Astrocyte (in vitro differentiated cells and primary cell): ENCODE measurements at regions not wholly inside any gene's neighbourhood (a gene's known extent, or its start where the extent isn't known, plus 50 kb on each side); places are given as distances from the start of the nearest gene placed in this dataset.

Experiments used
- DNase-seq: peaks from one replicate; pipeline ENCODE4 v3.0.0-alpha.2; 2010; ENCODE audit warnings: low read depth
- FAIRE-seq: peaks from 2 replicates; lab custom pipeline; 2011; peaks lifted over from hg19 to GRCh38; lab: Jason Lieb, UNC
- H2AFZ ChIP-seq: 2 replicates; pipeline ENCODE4 v1.6.0; 2012; ENCODE audit warnings: low read depth, low read length, inconsistent platforms
- H3K27ac ChIP-seq: 2 replicates; pipeline ENCODE4 v1.5.1; 2011; ENCODE audit warnings: low read depth, low read length, inconsistent platforms
- H3K27me3 ChIP-seq: 2 replicates; pipeline ENCODE4 v1.6.0; 2011; ENCODE audit warnings: low read length, inconsistent platforms; ENCODE audit not compliant: insufficient read depth
- H3K36me3 ChIP-seq: 2 replicates; pipeline ENCODE4 v1.5.1; 2011; ENCODE audit warnings: low read length, inconsistent platforms; ENCODE audit not compliant: insufficient read depth
- H3K4me1 ChIP-seq: 2 replicates; pipeline ENCODE4 v1.5.1; 2011; ENCODE audit warnings: low read length, inconsistent platforms; ENCODE audit not compliant: insufficient read depth
- H3K4me2 ChIP-seq: 2 replicates; pipeline ENCODE4 v1.6.0; 2012; ENCODE audit warnings: low read length, inconsistent platforms
- H3K4me3 ChIP-seq: 2 replicates; pipeline ENCODE4 v1.5.1; 2011; ENCODE audit warnings: low read depth, mild to moderate bottlenecking, low read length, inconsistent platforms; ENCODE audit not compliant: insufficient read depth
- H3K79me2 ChIP-seq: 2 replicates; pipeline ENCODE4 v1.6.0; 2012; ENCODE audit warnings: mild to moderate bottlenecking, low read length, inconsistent platforms; ENCODE audit not compliant: insufficient read depth
- H3K9ac ChIP-seq: 2 replicates; pipeline ENCODE4 v1.6.0; 2012; ENCODE audit warnings: mild to moderate bottlenecking, low read length, inconsistent platforms
- H3K9me3 ChIP-seq: 2 replicates; pipeline ENCODE4 v1.5.1; 2012; ENCODE audit warnings: low read depth, mild to moderate bottlenecking, low read length, inconsistent platforms; ENCODE audit not compliant: insufficient read depth
- H4K20me1 ChIP-seq: 2 replicates; pipeline ENCODE4 v1.6.0; 2012; ENCODE audit warnings: low read length, inconsistent platforms; ENCODE audit not compliant: insufficient read depth
- H3K27ac Mint-ChIP-seq: one replicate; pipeline ENCODE4 v1.8.0; 2021; ENCODE audit warnings: mild to moderate bottlenecking, mixed read lengths; ENCODE audit not compliant: unreplicated experiment
- H3K27me3 Mint-ChIP-seq: one replicate; pipeline ENCODE4 v1.8.0; 2021; ENCODE audit warnings: low read depth, mixed read lengths; ENCODE audit not compliant: unreplicated experiment
- H3K36me3 Mint-ChIP-seq: one replicate; pipeline ENCODE4 v1.8.0; 2021; ENCODE audit warnings: low read depth, mixed read lengths; ENCODE audit not compliant: unreplicated experiment
- H3K4me1 Mint-ChIP-seq: one replicate; pipeline ENCODE4 v1.8.0; 2021; ENCODE audit warnings: low read depth, mixed read lengths; ENCODE audit not compliant: unreplicated experiment
- H3K4me3 Mint-ChIP-seq: one replicate; pipeline ENCODE4 v1.8.0; 2021; ENCODE audit warnings: mild to moderate bottlenecking, moderate library complexity, mixed read lengths; ENCODE audit not compliant: unreplicated experiment
- H3K9me3 Mint-ChIP-seq: one replicate; pipeline ENCODE4 v1.8.0; 2021; ENCODE audit warnings: mild to moderate bottlenecking, mixed read lengths; ENCODE audit not compliant: unreplicated experiment
- CTCF ChIP-seq: IDR thresholded peaks from 2 replicates; pipeline ENCODE4 v1.5.1; 2011; ENCODE audit warnings: low read depth, mild to moderate bottlenecking, inconsistent platforms, low read length, moderate library complexity; ENCODE audit not compliant: insufficient read depth
- EZH2 ChIP-seq: IDR thresholded peaks from 2 replicates; pipeline ENCODE4 v1.6.1; 2012; ENCODE audit warnings: mild to moderate bottlenecking, low read length, inconsistent platforms; ENCODE audit not compliant: insufficient read depth

- no peaks in the 10 kb centered on the region for H3K36me3 ChIP-seq
- H3K9ac ChIP-seq = no peak overlapping the region
- H3K4me3 ChIP-seq = no peak overlapping the region
- H3K9me3 ChIP-seq = no peaks in the 10 kb centered on the region
- no peak overlapping the region for H2AFZ ChIP-seq
- Mint-ChIP-seq H3K9me3 (no peaks in the 10 kb centered on the region), H3K27ac (no peak overlapping the region), H3K4me3 (no peak overlapping the region), H3K36me3 (no peaks in the 10 kb centered on the region), H3K27me3 (no peaks in the 10 kb centered on the region), H3K4me1 (no peaks in the 10 kb centered on the region)
- DNase-seq (no peak), FAIRE-seq (no peak)
- H3K27ac ChIP-seq = no peak overlapping the region
- no peaks in the 10 kb centered on the region for H3K27me3 ChIP-seq
- H3K79me2 ChIP-seq = no peaks in the 10 kb centered on the region
- no peaks in the 10 kb centered on the region for H4K20me1 ChIP-seq
- no peak overlapping the region for H3K4me2 ChIP-seq
- TF ChIP-seq CTCF (no peak), EZH2 (no peak)
- no peaks in the 10 kb centered on the region for H3K4me1 ChIP-seq
Observed at GRCh38 chr9:31808766-31809165, 575.7 kb upstream of the ACO1 start.

- Histone ChIP-seq H3K9ac (no peak overlapping the region), H3K4me1 (no peaks in the 10 kb centered on the region), H3K27me3 (no peaks in the 10 kb centered on the region), H2AFZ (no peak overlapping the region), H3K79me2 (no peaks in the 10 kb centered on the region), H3K9me3 (peaks cover 3% of the 10 kb centered on the region), H3K36me3 (no peaks in the 10 kb centered on the region), H3K4me2 (no peak overlapping the region), H4K20me1 (no peaks in the 10 kb centered on the region), H3K27ac (no peak overlapping the region), H3K4me3 (no peak overlapping the region)
- Mint-ChIP-seq H3K4me1 (no peaks in the 10 kb centered on the region), H3K9me3 (no peaks in the 10 kb centered on the region), H3K4me3 (no peak overlapping the region), H3K27ac (no peak overlapping the region), H3K27me3 (no peaks in the 10 kb centered on the region), H3K36me3 (no peaks in the 10 kb centered on the region)
- TF ChIP-seq CTCF (no peak), EZH2 (no peak)
- DNase-seq (no peak), FAIRE-seq (no peak)
Observed at GRCh38 chr9:31820426-31820825, 564.0 kb upstream of the ACO1 start.

GRCh38 chr9:31821583-31821982 lies 562.9 kb upstream of the ACO1 start:
- no peaks in the 10 kb centered on the region for H3K27me3 ChIP-seq
- H4K20me1 ChIP-seq = no peaks in the 10 kb centered on the region
- no peak overlapping the region for H3K27ac ChIP-seq
- peaks cover 3% of the 10 kb centered on the region for H3K9me3 ChIP-seq
- H3K4me2 ChIP-seq = no peak overlapping the region
- Mint-ChIP-seq H3K9me3 (no peaks in the 10 kb centered on the region), H3K4me1 (no peaks in the 10 kb centered on the region), H3K27ac (no peak overlapping the region), H3K4me3 (no peak overlapping the region), H3K27me3 (no peaks in the 10 kb centered on the region), H3K36me3 (no peaks in the 10 kb centered on the region)
- no peaks in the 10 kb centered on the region for H3K79me2 ChIP-seq
- H2AFZ ChIP-seq = no peak overlapping the region
- no peaks in the 10 kb centered on the region for H3K4me1 ChIP-seq
- DNase-seq (no peak), FAIRE-seq (no peak)
- TF ChIP-seq CTCF (no peak), EZH2 (no peak)
- no peaks in the 10 kb centered on the region for H3K36me3 ChIP-seq
- H3K4me3 ChIP-seq = no peak overlapping the region
- no peak overlapping the region for H3K9ac ChIP-seq
